ENCODE measurements at regions not wholly inside any gene's neighbourhood (a gene's known extent, or its start where the extent isn't known, plus 50 kb on each side); places are given as distances from the start of the nearest gene placed in this dataset.

DNA sequence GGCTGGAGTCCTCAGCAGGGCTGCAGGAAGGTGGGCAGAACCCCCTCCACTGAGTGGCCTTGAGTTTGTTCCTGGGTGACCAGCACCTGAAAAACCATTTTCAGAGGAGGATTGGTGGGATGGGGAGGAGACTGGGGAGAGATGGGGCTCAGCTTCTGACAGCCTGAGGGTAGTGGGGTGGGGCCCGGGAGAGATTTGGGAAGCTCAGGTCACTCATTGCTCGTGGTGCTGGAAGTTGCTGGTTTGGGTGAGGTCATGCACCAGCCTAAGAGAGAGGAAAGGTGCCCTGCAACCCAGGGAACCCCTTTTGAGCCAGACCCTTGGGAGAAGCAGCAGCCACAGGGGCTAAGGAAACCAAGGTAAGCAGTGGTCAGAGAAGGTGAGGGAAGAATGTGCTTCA is 100.8 kb downstream of the EBNA1BP2 start:
- peaks cover 18% of the 10 kb centered on the region for H3K4me1 ChIP-seq (ENCODE audit: insufficient read depth, low read length)
- no peaks in the 10 kb centered on the region for H3K36me3 ChIP-seq (ENCODE audit: insufficient read depth, low read length)
- no peaks in the 10 kb centered on the region for H3K9me3 ChIP-seq (ENCODE audit: control insufficient read depth, insufficient read depth, low read length)
- H3K9ac ChIP-seq (ENCODE audit: low read depth, low read length) = no peak overlapping the region

GRCh38 chr1:43069461-43070050 is 102.5 kb downstream of the EBNA1BP2 start:
- Histone ChIP-seq H3K4me1 (ENCODE audit: insufficient read depth, low read length) (peaks cover 18% of the 10 kb centered on the region), H3K36me3 (ENCODE audit: insufficient read depth, low read length) (no peaks in the 10 kb centered on the region), H3K9me3 (ENCODE audit: control insufficient read depth, insufficient read depth, low read length) (no peaks in the 10 kb centered on the region), H3K9ac (ENCODE audit: low read depth, low read length) (no peak overlapping the region)

DNA sequence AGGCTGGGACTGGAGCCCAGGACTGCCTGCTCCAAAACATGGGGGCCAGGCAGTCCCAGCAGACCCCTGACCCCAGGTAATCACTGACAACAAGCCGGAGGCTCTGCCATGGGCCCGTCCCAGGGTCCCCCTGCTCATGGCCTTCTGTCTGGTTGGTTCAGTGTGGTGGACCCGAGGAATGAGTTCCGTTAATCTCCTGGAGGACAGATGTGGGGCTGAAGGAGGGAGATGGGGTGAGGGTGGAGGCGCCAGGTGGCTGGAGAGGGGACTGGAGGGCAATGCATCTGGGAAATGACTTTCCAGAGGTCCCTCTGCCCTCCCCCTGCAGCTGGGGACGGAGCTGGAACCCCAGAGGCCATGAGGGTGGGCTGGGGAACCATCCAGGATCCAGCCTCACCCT is 103.2 kb downstream of the EBNA1BP2 start:
- Histone ChIP-seq H3K4me1 (ENCODE audit: insufficient read depth, low read length) (peaks cover 16% of the 10 kb centered on the region), H3K9ac (ENCODE audit: low read depth, low read length) (peak overlapping the region; percentile 31; the same call in 1 of the 2 replicates)

DNA sequence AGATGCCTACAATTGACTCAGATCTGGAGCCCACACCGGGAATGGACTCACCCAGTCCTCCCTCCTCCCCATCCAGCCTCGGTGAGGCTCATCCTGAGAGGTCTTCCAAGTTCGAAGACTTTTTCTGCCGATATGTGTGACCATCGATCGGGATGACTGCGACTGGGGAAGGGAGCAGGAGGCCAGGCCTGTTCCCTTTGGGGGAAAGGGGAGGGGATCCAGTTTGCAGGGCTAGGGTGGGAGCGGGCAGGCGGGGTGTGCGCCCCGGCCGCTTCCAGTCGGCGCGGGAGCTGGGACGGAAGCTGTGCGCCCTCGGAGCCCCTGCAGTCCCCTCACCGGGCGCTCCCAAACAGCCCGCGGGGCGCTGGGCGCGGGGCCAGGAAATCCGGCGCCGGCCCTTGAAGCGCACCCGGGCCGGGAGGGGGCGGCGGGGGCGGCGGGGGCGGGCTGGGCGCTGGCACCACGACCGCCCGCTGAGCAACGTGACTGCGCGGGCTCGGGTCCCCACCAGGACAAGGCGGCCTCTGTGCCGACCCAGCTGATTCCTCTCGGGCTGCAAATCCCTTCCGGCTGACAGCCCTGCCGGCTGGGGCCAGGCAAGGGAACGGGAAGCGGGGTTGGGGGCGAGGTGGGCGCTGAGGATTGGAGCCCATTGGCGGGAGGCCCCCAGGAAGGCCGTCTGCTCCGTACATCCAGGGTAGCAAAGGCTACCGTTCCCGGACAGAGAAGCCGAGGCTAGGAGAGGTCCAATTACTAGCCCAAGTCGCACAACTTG is 103.9 kb downstream of the EBNA1BP2 start:
- Histone ChIP-seq H3K36me3 (ENCODE audit: insufficient read depth, low read length) (no peaks in the 10 kb centered on the region), H3K9me3 (ENCODE audit: control insufficient read depth, insufficient read depth, low read length) (no peaks in the 10 kb centered on the region), H3K9ac (ENCODE audit: low read depth, low read length) (peak overlapping the region; percentile 31; the same call in 1 of the 2 replicates), H3K4me1 (ENCODE audit: insufficient read depth, low read length) (peaks cover 14% of the 10 kb centered on the region)

More for the DNA sequence above, 103.2 kb downstream of the EBNA1BP2 start:
- no peaks in the 10 kb centered on the region for H3K36me3 ChIP-seq (ENCODE audit: insufficient read depth, low read length)
- no peaks in the 10 kb centered on the region for H3K9me3 ChIP-seq (ENCODE audit: control insufficient read depth, insufficient read depth, low read length)

DNA sequence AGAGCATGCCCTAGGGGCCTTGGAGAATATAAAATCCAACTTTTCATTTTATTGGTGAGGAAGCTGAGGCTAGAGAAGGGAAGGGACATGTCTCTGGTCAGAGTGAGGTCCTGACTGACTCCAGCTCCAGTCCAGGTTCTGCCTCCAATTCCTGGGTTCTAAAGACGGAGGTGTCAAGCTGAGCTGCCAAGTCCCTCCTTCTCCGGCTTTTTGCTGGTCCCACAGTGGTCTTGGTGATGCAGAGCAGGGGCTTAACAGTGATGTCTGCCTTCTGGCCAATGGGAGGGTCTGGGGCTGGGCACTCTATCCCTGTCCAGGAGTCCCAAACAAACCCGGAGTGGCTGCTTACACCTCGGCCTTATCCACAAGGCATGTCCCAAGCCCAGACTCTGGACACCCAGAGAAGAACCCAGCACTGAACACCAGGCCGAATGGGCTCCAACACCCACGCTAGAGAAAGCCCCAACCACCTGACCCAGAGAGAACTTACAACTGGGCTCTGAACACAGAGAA is 104.8 kb downstream of the EBNA1BP2 start:
- Histone ChIP-seq H3K9ac (ENCODE audit: low read depth, low read length) (no peak overlapping the region), H3K36me3 (ENCODE audit: insufficient read depth, low read length) (no peaks in the 10 kb centered on the region), H3K9me3 (ENCODE audit: control insufficient read depth, insufficient read depth, low read length) (no peaks in the 10 kb centered on the region)

GRCh38 chr1:43066578-43066977 is 105.5 kb downstream of the EBNA1BP2 start:
- peaks cover 22% of the 10 kb centered on the region for H3K4me1 ChIP-seq (ENCODE audit: insufficient read depth, low read length)
- no peaks in the 10 kb centered on the region for H3K36me3 ChIP-seq (ENCODE audit: insufficient read depth, low read length)
- H3K9me3 ChIP-seq (ENCODE audit: control insufficient read depth, insufficient read depth, low read length) = no peaks in the 10 kb centered on the region
- H3K9ac ChIP-seq (ENCODE audit: low read depth, low read length) = no peak overlapping the region

More for the DNA sequence above, 104.8 kb downstream of the EBNA1BP2 start:
- peaks cover 15% of the 10 kb centered on the region for H3K4me1 ChIP-seq (ENCODE audit: insufficient read depth, low read length)

DNA sequence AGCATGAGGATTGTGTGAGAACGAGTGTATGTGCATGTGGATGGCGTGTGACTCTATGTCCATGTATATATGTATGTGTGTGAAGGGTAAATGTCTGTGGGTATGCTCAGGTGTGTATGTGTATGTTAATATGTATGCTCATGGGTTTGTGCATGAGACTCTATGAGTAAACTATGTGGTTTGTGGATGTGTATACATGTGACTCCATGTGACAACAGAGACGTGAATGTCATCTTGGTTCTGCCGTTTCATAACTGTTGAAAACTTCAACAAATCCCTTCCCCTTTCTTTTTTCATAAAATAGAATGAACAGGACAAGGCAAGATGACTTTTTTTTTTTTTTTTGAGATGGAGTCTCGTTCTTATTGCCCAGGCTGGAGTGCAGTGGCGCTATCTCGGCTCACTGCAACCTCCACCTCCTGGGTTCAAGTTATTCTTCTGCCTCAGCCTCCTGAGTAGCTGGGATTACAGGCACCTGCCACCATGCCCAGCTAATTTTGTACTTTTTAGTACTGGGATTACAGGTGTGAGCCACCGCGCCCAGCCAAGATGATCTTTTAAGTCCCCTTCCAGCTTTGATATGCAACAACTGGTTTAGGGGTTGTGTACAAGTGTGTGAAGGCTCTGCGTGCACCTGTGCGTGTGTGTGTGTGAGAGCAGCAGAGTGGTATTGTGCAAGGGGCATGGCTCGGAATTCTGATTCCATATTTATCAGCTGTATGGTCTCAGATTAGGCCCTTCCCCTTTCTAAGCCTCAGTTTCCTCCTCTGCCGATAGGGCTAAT is 106.3 kb downstream of the EBNA1BP2 start:
- H3K36me3 ChIP-seq (ENCODE audit: insufficient read depth, low read length) = no peaks in the 10 kb centered on the region
- H3K9me3 ChIP-seq (ENCODE audit: control insufficient read depth, insufficient read depth, low read length) = no peaks in the 10 kb centered on the region
- peaks cover 27% of the 10 kb centered on the region for H3K4me1 ChIP-seq (ENCODE audit: insufficient read depth, low read length)
- no peak overlapping the region for H3K9ac ChIP-seq (ENCODE audit: low read depth, low read length)

DNA sequence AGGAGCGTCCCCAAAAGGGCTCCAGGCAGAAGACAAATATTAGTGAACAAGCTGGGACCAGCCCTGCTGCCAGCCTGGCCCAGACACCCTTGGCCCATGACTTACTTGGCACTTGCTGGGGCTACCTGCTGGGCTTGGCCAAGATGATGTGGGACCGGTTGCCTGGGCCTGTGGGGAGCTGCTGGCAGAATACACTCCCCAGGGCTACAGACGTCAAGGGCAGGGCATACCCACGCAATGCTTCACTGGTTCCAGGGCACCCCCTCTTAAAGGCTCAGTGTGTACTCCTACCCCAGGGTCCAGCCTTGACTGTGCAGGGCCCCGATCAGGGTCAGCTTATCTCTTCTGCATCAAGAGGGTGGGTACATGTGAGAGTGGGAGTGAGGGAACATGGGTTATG is 106.5 kb upstream of the SLC2A1 start:
- Histone ChIP-seq H3K9ac (ENCODE audit: low read depth, low read length) (no peak overlapping the region), H3K9me3 (ENCODE audit: control insufficient read depth, insufficient read depth, low read length) (no peaks in the 10 kb centered on the region), H3K36me3 (ENCODE audit: insufficient read depth, low read length) (no peaks in the 10 kb centered on the region), H3K4me1 (ENCODE audit: insufficient read depth, low read length) (peaks cover 27% of the 10 kb centered on the region)

GRCh38 chr1:43063394-43064219 is 104.9 kb upstream of the SLC2A1 start:
- H3K36me3 ChIP-seq (ENCODE audit: insufficient read depth, low read length) = no peaks in the 10 kb centered on the region
- no peak overlapping the region for H3K9ac ChIP-seq (ENCODE audit: low read depth, low read length)
- no peaks in the 10 kb centered on the region for H3K9me3 ChIP-seq (ENCODE audit: control insufficient read depth, insufficient read depth, low read length)
- peaks cover 28% of the 10 kb centered on the region for H3K4me1 ChIP-seq (ENCODE audit: insufficient read depth, low read length)

GRCh38 chr1:43062527-43063095 is 103.9 kb upstream of the SLC2A1 start:
- H3K9ac ChIP-seq (ENCODE audit: low read depth, low read length) = no peak overlapping the region
- H3K36me3 ChIP-seq (ENCODE audit: insufficient read depth, low read length) = no peaks in the 10 kb centered on the region
- no peaks in the 10 kb centered on the region for H3K9me3 ChIP-seq (ENCODE audit: control insufficient read depth, insufficient read depth, low read length)
- peaks cover 28% of the 10 kb centered on the region for H3K4me1 ChIP-seq (ENCODE audit: insufficient read depth, low read length)

- H3K9ac ChIP-seq (ENCODE audit: low read depth, low read length) = no peak overlapping the region
- no peaks in the 10 kb centered on the region for H3K9me3 ChIP-seq (ENCODE audit: control insufficient read depth, insufficient read depth, low read length)
- peaks cover 28% of the 10 kb centered on the region for H3K4me1 ChIP-seq (ENCODE audit: insufficient read depth, low read length)
- H3K36me3 ChIP-seq (ENCODE audit: insufficient read depth, low read length) = no peaks in the 10 kb centered on the region
Measured at GRCh38 chr1:43061757-43062156, 103.1 kb upstream of the SLC2A1 start.

DNA sequence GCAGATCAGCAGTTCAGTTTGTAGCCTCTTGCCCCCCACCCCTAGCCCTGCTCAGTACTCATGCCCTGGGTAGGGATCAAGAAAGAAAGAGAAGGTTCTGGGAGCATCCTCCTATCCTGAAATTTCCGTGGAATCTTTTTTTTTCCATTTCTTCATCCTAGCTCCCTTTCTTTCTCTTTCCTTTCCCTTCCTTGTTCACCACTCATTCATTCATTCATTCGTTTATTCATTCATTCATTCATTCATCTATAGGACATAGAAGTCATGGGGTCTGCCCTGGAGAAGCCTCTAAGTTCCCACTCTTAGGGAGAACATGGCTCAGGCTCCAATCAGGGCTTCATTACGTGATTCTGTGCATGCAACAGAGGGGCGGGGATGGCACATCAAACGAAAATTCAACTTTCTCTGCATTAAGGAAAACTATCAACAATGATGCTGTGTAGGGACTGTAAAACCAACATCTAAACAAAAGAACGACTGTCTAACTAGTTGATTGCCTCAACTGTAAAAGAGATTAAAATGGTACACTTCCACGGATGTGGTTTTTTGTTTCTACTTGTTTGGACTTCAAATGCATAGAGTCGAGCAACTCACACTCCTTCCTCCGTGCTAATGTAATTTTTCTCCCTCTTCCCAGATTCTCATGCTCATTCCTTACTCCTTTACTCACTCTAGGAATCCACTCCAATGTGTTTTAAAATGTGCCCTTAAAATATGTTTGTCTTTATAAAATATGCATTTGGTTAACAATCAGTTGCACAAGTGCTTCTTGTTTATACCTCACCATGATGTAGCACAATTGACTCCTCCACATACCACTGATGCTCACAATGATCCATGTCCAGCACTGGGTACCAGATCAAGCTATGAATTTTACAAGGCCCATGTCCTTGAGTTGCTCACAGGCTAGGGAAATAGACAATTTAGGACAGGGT is 101.2 kb upstream of the SLC2A1 start:
- Histone ChIP-seq H3K36me3 (ENCODE audit: insufficient read depth, low read length) (no peaks in the 10 kb centered on the region), H3K9ac (ENCODE audit: low read depth, low read length) (no peak overlapping the region), H3K4me1 (ENCODE audit: insufficient read depth, low read length) (peaks cover 28% of the 10 kb centered on the region), H3K9me3 (ENCODE audit: control insufficient read depth, insufficient read depth, low read length) (no peaks in the 10 kb centered on the region)
